GOT3 (cell line): ENCODE measurements at regions not wholly inside any gene's neighbourhood (a gene's known extent, or its start where the extent isn't known, plus 50 kb on each side); places are given as distances from the start of the nearest gene placed in this dataset.

Source experiments
- DNase-seq: peaks from one replicate; lab custom pipeline; 2025; ENCODE audit warnings: mixed read lengths; lab: John Stamatoyannopoulos, UW

DNA sequence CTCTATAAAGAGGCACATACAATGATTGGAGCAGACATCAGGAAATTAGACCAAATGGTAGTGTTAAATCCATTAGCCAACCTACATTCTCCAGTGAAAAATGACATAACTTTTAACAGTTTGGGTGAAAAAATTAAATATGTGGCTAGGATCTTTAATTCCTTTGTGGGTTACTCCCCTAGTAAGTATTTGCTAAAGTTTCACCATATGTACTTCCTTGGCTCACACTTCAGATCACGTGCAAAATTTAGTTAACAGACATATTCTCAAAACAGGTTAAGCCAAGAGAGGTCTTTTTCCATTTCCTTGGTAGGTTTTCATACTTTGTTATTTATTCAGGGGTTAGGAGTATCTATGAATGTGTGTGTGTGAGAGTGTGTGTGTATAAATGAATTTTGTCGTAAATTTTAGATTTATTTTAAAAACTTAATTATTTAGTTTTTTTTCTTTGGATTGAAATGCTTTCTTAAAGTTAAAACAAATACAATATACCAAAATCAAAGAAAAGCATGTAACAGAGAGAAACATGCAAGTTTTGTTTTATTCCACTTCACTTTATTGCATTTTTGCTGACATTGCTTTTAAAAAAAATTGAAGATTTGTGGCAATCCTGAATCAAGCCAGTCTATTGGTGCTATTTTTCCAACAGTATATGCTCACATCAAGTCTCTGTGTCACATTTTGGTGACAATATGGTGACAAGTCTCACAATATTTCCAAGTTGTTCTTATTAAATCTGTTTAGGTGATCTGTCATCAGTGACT lies 258.7 kb downstream of the FLRT2 start:
- DNase-seq, result no peak

DNA sequence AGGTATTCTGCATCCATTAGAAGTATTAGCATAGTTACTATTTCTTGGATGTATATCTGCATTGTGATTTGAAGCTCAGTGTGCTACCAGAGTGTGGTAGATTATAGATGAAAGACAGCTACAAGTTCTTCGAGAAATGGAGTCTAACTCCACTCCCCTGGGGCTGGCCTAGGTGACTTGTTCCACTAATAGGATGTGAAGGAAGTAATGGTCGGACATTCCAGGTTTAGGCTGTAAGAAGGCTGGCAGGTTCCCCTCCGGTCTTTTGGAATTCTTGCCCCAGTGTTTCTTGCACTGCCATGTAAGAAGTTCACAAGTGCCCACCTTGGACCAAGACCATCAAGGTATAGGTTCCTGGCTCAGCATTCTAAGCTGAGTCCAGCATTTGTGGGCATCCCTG lies 236.4 kb downstream of the FLRT2 start:
- DNase-seq, result no peak

DNA sequence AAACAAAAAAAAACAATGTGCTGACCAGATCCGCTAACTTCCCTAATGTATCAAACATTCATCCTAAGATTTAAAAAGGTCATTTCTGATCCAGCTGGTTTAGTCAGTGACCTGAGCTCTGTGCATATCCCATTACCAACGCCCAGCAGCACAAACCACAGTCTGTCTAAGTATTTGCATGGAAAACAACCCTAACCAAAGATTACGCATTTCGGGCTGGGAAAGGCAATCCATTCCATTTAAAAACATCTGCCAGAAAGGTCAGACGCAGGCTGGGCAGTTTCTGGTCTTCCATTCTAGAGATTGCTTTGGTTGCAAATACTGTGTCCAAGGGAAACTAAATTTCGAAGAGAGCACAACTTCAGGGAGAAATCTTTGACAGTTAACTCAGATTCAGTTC lies 234.9 kb downstream of the FLRT2 start:
- no peak for DNase-seq

DNA sequence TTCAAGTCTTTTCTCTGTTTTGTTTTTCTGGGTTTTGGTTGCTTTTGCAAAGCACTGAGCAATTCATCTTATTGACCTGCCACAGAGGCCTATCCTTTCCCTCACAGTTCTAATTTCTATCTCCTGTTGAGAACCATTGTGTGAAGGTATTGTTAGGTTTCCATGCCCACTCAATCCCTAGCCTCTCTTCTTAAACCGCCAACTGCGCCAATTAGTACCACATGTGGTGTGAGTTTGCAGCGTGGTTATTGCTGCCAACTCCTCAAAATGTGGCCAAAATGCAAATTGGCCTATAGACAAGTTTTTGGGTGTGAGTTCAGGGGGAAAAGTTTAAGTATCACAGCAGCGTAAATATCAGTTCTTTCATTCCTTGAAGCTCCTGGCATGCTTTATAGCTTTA lies 232.6 kb downstream of the FLRT2 start:
- DNase-seq, result no peak

DNA sequence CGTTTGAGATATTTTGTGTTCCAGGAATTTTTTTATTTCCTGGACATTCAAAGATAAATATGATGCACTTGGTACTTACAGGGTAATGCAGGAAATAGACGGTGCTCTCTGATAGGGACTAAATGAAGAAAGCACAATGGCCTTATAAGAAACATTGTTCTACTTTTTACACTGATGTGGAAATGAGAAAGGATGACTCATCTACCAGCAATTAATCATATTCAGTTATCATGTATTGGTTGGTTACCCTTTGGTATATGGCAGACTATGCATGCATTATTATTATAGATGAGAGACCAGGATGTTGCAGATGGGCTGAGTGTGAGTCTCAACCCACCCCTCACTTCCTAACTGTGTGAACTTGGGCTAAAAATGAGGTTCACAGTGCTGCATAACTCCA lies 222.2 kb downstream of the FLRT2 start:
- no peak for DNase-seq

DNA sequence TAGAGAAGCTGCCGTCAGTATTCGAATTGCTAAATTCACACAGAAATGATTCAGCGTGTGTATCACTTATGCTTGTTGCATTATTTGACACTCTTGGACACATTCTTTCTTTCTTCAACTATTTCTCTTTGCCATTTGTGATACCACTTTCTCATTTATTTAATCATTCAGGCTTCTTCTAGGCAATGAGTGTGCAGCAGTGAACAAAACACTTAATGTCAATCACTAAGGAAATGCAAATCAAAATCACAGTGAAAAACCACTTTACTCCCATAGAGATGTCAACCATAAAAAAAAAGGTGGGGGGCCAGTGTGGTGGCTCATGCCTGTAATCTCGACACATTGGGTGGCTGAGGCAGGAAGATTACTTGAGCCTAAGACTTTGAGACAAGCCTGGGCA lies 214.6 kb downstream of the FLRT2 start:
- no peak for DNase-seq

DNA sequence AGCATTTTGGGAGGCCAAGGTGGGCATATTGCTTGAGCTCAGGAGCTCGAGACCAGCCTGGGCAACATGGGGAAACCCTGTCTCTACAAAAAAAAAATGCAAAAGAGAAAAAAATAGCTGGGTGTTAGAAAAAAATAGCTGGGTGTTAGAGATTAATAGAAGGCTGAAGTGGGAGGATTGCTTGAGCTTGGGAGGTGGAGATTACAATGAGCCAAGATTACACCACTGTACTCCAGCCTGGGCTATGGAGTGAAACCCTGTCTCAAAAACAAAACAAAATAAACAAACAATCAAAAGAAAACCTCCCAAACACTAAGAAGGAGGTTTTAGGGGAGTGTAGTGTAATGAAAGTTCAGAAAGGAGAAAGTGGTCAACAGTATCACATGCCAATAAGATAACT lies 202.1 kb downstream of the FLRT2 start:
- DNase-seq, result no peak

DNA sequence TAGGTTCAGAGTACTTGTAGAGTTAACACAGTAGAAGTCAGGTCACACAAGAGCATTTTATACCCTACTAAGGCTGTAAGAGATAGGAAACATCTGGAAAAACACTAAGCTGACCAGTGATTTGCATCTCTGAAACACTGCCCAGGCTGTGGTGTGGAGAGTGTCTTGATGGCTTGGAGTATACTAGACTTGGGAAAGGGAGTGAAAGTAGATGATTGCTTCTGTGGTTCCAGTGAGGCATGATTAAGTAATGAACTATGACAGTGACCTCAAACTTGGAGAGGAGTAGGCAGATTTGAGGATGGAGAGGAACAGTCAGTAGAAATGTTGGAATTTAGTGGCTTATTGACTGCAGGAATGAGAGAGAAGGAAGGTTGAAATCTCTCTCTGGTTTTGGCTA lies 201.2 kb downstream of the FLRT2 start:
- no peak for DNase-seq

DNA sequence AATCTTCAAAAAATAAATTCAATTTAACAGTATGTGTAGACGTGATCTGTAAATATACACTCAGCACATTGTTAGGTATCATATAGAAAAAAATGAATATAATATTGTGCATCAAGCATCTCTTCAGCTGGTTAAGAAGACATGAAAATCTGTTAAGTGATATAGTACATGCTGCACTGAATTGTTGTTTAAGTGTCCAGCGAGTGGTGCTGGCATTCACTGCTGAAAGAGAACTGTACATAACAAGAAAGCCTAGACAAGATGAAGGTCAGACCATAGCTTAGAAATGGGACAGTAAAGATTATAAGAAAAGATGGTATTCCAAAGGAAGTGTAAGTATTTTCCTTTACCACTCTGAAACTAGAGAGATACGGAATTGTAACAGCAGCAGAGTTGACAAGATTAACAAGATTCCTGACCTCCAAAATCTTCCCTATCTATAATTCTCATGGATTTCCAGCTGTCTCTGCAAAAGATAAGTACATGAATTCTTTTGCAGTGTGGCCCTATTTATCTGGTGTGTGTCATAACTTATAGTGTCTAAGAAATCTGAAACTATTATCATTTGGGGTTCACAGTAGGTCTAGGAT lies 198.6 kb downstream of the FLRT2 start:
- DNase-seq, result no peak

DNA sequence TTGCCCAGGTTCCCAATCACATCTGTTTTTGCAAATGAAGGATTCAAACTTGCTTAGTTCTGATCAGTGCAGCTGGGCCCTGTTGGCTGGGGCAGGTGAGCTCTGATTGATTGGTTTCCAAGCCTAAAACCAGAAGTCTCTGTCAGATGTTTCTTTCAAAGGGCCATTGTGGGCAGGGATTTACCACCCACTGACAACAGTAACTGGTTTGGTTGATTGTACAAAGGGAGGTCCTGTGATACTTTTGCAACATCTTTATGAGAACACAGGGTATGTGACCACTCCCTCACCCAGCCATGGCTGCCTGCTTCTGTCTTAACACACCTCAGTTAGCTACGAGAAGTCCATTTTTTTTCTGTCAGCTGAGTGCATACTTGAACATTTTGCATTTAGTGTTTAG lies 184.1 kb downstream of the FLRT2 start:
- DNase-seq, result no peak

DNA sequence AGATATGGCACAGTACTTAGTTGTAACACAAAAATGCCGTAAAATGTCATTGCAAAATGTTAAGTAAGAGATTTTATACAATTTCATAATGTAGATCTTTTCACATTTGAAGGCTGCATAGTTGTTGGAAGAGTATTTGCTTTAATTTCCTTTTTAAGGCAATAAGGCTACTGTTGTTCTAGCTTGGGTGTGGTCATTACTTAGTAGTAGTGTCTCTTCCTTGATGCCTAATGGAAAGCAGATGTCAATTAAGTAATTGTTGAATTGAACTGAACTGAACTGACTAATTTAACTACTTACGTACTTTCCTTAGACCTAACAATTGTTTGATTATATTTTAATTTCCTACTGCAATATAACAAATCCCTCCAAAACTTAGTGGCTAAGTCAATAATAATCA lies 181.7 kb downstream of the FLRT2 start:
- DNase-seq, result no peak
